Endothelial cell (in vitro differentiated cells): ENCODE measurements at regions not wholly inside any gene's neighbourhood (a gene's known extent, or its start where the extent isn't known, plus 50 kb on each side); places are given as distances from the start of the nearest gene placed in this dataset.

Experiments used
- DNase-seq: peaks from one replicate; pipeline ENCODE4 v3.0.0; 2021; ENCODE audit warnings: low spot score
- H3K27ac Mint-ChIP-seq: one replicate; pipeline ENCODE4 v1.8.0; 2021; ENCODE audit warnings: mixed read lengths, inconsistent platforms; ENCODE audit not compliant: unreplicated experiment
- H3K27me3 Mint-ChIP-seq: one replicate; pipeline ENCODE4 v1.8.0; 2021; ENCODE audit warnings: mild to moderate bottlenecking, moderate library complexity, mixed read lengths, inconsistent platforms; ENCODE audit not compliant: unreplicated experiment
- H3K36me3 Mint-ChIP-seq: one replicate; pipeline ENCODE4 v1.8.0; 2021; ENCODE audit warnings: mild to moderate bottlenecking, low read depth, mixed read lengths, inconsistent platforms; ENCODE audit not compliant: unreplicated experiment
- H3K4me1 Mint-ChIP-seq: one replicate; pipeline ENCODE4 v1.8.0; 2021; ENCODE audit warnings: mild to moderate bottlenecking, mixed read lengths, inconsistent platforms; ENCODE audit not compliant: unreplicated experiment
- H3K4me3 Mint-ChIP-seq: one replicate; pipeline ENCODE4 v1.8.0; 2021; ENCODE audit warnings: mild to moderate bottlenecking, mixed read lengths, inconsistent platforms; ENCODE audit not compliant: unreplicated experiment
- H3K9me3 Mint-ChIP-seq: one replicate; pipeline ENCODE4 v1.8.0; 2021; ENCODE audit warnings: mixed read lengths, inconsistent platforms; ENCODE audit not compliant: unreplicated experiment
- CTCF ChIP-seq: fragments of 200-600 bp; sonication (generic); IDR thresholded peaks from one replicate; pipeline ENCODE4 v1.5.0; 2021; ENCODE audit warnings: antibody characterized with exemption; ENCODE audit not compliant: unreplicated experiment

GRCh38 chrX:142686653-142687283 lies 339.0 kb upstream of the SPANXN4 start:
- Mint-ChIP-seq H3K9me3 (no peaks in the 10 kb centered on the region), H3K36me3 (no peaks in the 10 kb centered on the region), H3K4me3 (no peak overlapping the region), H3K27me3 (no peaks in the 10 kb centered on the region), H3K4me1 (no peaks in the 10 kb centered on the region), H3K27ac (no peak overlapping the region)
- no peak for TF ChIP-seq CTCF
- no peak for DNase-seq

- no peaks in the 10 kb centered on the region for H3K9me3 Mint-ChIP-seq
- DNase-seq = no peak
- no peaks in the 10 kb centered on the region for H3K36me3 Mint-ChIP-seq
- H3K27ac Mint-ChIP-seq = no peak overlapping the region
- no peaks in the 10 kb centered on the region for H3K4me1 Mint-ChIP-seq
- no peak for TF ChIP-seq CTCF
- no peaks in the 10 kb centered on the region for H3K27me3 Mint-ChIP-seq
- H3K4me3 Mint-ChIP-seq = no peak overlapping the region
Measured at GRCh38 chrX:142686206-142686605, 339.5 kb upstream of the SPANXN4 start.

- Mint-ChIP-seq H3K4me3 (no peak overlapping the region), H3K27me3 (no peaks in the 10 kb centered on the region), H3K36me3 (no peaks in the 10 kb centered on the region), H3K9me3 (no peaks in the 10 kb centered on the region), H3K27ac (no peak overlapping the region), H3K4me1 (no peaks in the 10 kb centered on the region)
- no peak for TF ChIP-seq CTCF
- no peak for DNase-seq
Measured at GRCh38 chrX:142680038-142680437, 345.7 kb upstream of the SPANXN4 start.

- Mint-ChIP-seq H3K9me3 (no peaks in the 10 kb centered on the region), H3K27ac (no peak overlapping the region)
Measured at GRCh38 chrX:142671036-142671435, 354.7 kb upstream of the SPANXN4 start.

More at GRCh38 chrX:142671036-142671435, 354.7 kb upstream of the SPANXN4 start:
- DNase-seq = no peak
- peaks cover 3% of the 10 kb centered on the region for H3K27me3 Mint-ChIP-seq
- no peak for TF ChIP-seq CTCF
- no peak overlapping the region for H3K4me3 Mint-ChIP-seq
- no peaks in the 10 kb centered on the region for H3K4me1 Mint-ChIP-seq
- H3K36me3 Mint-ChIP-seq = no peaks in the 10 kb centered on the region
